ENCODE measurements at regions not wholly inside any gene's neighbourhood (a gene's known extent, or its start where the extent isn't known, plus 50 kb on each side); places are given as distances from the start of the nearest gene placed in this dataset.

GRCh38 chr20:6411651-6412050 lies 288.8 kb upstream of the FERMT1 start:
- Histone ChIP-seq H3K36me3 (ENCODE audit: control insufficient read depth in 2 of 2, insufficient read depth in 2 of 2, low read length in 1 of 2) (no peaks in the 10 kb centered on the region), H3K27me3 (replicated peaks in 1 of 2; ENCODE audit: control insufficient read depth in 2 of 2, insufficient read depth in 2 of 2, low read length in 1 of 2) (no peaks in the 10 kb centered on the region), H3K9me3 (replicated peaks; ENCODE audit: control insufficient read depth, insufficient read depth, low read length) (no peaks in the 10 kb centered on the region), H3K79me2 (ENCODE audit: control insufficient read depth, insufficient read depth, low read length) (no peaks in the 10 kb centered on the region), H3K4me2 (ENCODE audit: control insufficient read depth, insufficient read depth) (no peak overlapping the region), H3K27ac (ENCODE audit: control insufficient read depth, insufficient read depth) (no peak overlapping the region), H3K4me3 (no peak overlapping the region), H4K20me1 (ENCODE audit: control insufficient read depth, insufficient read depth) (no peaks in the 10 kb centered on the region), H3K9ac (ENCODE audit: control insufficient read depth, insufficient read depth, low read length) (no peak overlapping the region), H2AFZ (ENCODE audit: control insufficient read depth, low read depth, low read length) (no peak overlapping the region), H3K4me1 (ENCODE audit: control insufficient read depth, insufficient read depth, low read length) (no peaks in the 10 kb centered on the region)
- no peak for ATAC-seq
- intact Hi-C loops (cut with micrococcal nuclease; ENCODE audit: unreplicated experiment) (no loop called here), in situ Hi-C loops (cut with MboI) (no loop called here)
- no TSS peak for BruUV-seq (replicated peaks)
- ChIA-PET RAD21 (ENCODE audit: unreplicated experiment) (no interaction called here), POLR2A (no interaction called here), CTCF (interaction anchor here (1.2 kb wide), 1 partner anchor 23 kb away, joined by 3 read pairs; no protein-coding TSS in a partner anchor), SMC1A (ENCODE audit: uncharacterized antibody, unreplicated experiment) (interaction anchor here (0.7 kb wide), 1 partner anchor 166 kb away, joined by 3 read pairs; no protein-coding TSS in a partner anchor)
- FAIRE-seq: no peak
- DNase-seq (ENCODE audit: low read depth, low spot score): no peak
- no peak for TF ChIP-seq GATAD2B (conservative IDR thresholded peaks at IDR 0.05; ENCODE audit: low read depth)
- no peak for TF ChIP-seq EGR1 (IDR thresholded peaks at IDR 0.05; ENCODE audit: borderline replicate concordance in 1 of 2, low read depth in 2 of 2, low read length in 2 of 2)
- no peak for TF ChIP-seq BCL11A (IDR thresholded peaks at IDR 0.05; ENCODE audit: low read depth, low read length)
- no peak for TF ChIP-seq MYC (IDR thresholded peaks at IDR 0.05; ENCODE audit: insufficient read depth, insufficient read length, insufficient replicate concordance, low read length, severe bottlenecking)
- TF ChIP-seq CBX3 (IDR thresholded peaks at IDR 0.05; ENCODE audit: borderline replicate concordance, low read depth): no peak
- no peak for TF ChIP-seq YY1 (IDR thresholded peaks at IDR 0.05; ENCODE audit: low read depth, low read length)
- TF ChIP-seq MEF2B (IDR thresholded peaks at IDR 0.05; ENCODE audit: partially characterized antibody, poor library complexity, severe bottlenecking): no peak
- TF ChIP-seq PAX8 (IDR thresholded peaks at IDR 0.05): no peak
- TF ChIP-seq BACH1 (IDR thresholded peaks at IDR 0.05; ENCODE audit: borderline replicate concordance): no peak
- TF ChIP-seq CBFB (IDR thresholded peaks at IDR 0.05; ENCODE audit: low read depth): no peak
- no peak for TF ChIP-seq DPF2 (IDR thresholded peaks at IDR 0.05)
- no peak for TF ChIP-seq MAX (IDR thresholded peaks at IDR 0.05; ENCODE audit: low read depth, low read length)
- no peak for TF ChIP-seq ZBTB33 (IDR thresholded peaks at IDR 0.05)
- no peak for TF ChIP-seq EP300 (IDR thresholded peaks at IDR 0.05; ENCODE audit: borderline replicate concordance in 1 of 2, control insufficient read depth in 1 of 2, low read depth in 2 of 2, low read length in 2 of 2)
- WGBS (ENCODE audit: insufficient coverage, insufficient replicate concordance, low lambda C conversion rate, missing lambda C conversion rate): 0% methylated on average over 2 of the region's 2 CpGs

Measured in GM12878 (cell line).